Epidermal melanocyte (primary cell): ENCODE measurements at regions not wholly inside any gene's neighbourhood (a gene's known extent, or its start where the extent isn't known, plus 50 kb on each side); places are given as distances from the start of the nearest gene placed in this dataset.
A peak's percentile ranks its signal among the peaks of the same experiment; 100 is the strongest.
"Not testable (repeated sequence)": the region's sequence is repeated elsewhere in the genome, so short reads cannot be mapped to it uniquely, and the experiment has no call there.

ENCODE experiments used
- DNase-seq: peaks from one replicate; pipeline ENCODE4 v3.0.0; 2011; ENCODE audit warnings: low spot score; ENCODE audit not compliant: insufficient read length

DNA sequence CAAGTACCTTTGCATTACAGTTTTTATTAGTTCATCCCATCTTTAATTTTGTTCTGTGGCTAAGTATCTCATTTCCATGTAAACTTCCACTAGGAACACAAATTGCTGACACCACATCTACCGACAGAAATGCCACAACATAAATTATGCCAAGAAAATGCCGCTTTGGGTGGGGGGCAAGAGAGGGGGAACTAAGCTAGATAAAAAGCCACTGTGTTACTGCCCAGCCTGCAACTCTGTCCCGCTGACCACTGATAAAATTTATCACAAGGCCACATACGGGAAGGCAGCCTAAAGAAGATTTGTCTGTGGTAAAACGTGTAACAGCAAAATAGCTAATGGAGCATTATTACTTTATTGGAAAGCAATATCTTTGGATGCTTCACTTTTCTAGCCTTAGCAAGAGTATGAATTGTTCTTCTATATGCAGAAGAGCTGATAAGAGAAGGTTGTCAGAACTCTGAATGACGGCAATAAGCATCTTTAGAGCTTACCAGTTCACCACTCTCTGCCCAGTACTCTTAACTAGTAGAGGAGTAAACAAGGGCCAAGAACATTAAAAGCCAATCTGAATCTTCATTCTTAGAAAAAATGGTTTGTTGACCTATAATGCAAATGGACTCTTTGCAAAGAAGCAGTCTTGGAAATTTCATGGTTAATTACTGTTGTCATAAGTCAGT is 172.2 kb upstream of the MEF2C start:
- no peak for DNase-seq

GRCh38 chr5:89053547-89053946 is 170.6 kb upstream of the MEF2C start:
- no peak for DNase-seq

DNA sequence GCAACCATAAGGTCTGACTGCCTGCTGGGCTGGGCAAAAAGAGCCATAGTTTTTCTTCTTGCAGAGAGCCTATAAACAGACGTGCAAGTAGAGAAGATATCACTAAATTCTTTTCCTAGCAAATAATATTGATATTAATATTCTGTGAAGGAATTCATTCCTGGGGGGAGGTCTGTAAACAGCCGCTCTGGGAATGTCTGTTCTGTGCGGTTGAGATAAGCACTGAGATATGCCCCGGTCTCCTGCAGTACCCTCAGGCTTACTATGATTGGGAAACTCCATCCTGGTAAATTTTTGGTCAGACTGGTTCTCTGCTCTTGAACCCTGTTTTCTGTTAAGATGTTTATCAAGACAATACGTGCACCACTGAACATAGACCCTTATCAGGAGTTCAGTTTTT is 167.1 kb upstream of the MEF2C start:
- DNase-seq = not testable (repeated sequence)

GRCh38 chr5:89047571-89047970 is 164.6 kb upstream of the MEF2C start:
- no peak for DNase-seq

DNA sequence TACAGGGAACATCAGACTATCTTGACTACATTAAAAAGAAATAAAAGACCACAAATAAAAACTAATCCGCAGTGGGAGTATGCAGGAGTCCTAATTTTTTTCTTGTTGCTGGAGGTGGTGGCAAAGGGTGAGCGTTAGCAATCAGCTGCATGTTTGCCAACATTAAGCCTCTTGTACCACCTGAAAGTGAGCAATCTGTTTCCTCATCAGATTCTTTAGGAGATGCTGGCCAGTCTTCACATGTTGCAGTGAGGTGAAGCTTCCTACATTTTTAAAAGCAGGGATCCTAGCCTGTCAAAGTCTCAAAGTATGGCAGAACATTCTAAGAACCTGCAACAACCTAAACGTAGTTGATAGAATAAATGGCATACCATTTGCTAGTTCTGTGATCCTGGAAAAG is 162.2 kb upstream of the MEF2C start:
- no peak for DNase-seq

GRCh38 chr5:89044674-89045200 is 161.8 kb upstream of the MEF2C start:
- no peak for DNase-seq

GRCh38 chr5:89043676-89044075 is 160.7 kb upstream of the MEF2C start:
- no peak for DNase-seq

GRCh38 chr5:89042746-89043145 is 159.8 kb upstream of the MEF2C start:
- no peak for DNase-seq

- DNase-seq = no peak
Measured at GRCh38 chr5:89041976-89042375, 159.0 kb upstream of the MEF2C start.

GRCh38 chr5:89041249-89041779 is 158.3 kb upstream of the MEF2C start:
- no peak for DNase-seq

- peak; percentile 41 for DNase-seq
Measured at GRCh38 chr5:89036704-89037489, 153.9 kb upstream of the MEF2C start.

DNA sequence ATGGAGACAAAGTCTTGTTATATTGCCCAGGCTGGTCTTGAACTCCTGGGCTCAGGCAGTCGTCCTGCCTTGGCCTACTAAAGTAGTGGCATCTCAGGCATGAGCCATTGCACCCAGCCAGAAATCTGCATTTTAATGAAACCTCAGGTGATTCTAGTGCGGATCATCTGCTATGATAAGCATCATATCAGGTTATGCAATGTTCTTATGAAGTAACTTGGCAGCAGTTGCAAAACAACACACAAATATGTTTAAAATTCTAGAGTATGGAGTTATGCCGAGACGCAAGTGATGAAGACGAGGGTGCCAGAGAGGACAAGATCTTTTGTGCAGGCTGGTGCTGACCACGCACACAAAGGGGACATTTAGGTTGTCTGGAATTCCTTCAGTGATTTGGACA is 153.2 kb upstream of the MEF2C start:
- DNase-seq = no peak

GRCh38 chr5:89034588-89034987 is 151.6 kb upstream of the MEF2C start:
- DNase-seq = no peak

- no peak for DNase-seq
Measured at GRCh38 chr5:89030798-89031197, 147.8 kb upstream of the MEF2C start.

- no peak for DNase-seq
Measured at GRCh38 chr5:89028595-89029285, 145.8 kb upstream of the MEF2C start.

GRCh38 chr5:89024045-89024444 is 141.1 kb upstream of the MEF2C start:
- no peak for DNase-seq

DNA sequence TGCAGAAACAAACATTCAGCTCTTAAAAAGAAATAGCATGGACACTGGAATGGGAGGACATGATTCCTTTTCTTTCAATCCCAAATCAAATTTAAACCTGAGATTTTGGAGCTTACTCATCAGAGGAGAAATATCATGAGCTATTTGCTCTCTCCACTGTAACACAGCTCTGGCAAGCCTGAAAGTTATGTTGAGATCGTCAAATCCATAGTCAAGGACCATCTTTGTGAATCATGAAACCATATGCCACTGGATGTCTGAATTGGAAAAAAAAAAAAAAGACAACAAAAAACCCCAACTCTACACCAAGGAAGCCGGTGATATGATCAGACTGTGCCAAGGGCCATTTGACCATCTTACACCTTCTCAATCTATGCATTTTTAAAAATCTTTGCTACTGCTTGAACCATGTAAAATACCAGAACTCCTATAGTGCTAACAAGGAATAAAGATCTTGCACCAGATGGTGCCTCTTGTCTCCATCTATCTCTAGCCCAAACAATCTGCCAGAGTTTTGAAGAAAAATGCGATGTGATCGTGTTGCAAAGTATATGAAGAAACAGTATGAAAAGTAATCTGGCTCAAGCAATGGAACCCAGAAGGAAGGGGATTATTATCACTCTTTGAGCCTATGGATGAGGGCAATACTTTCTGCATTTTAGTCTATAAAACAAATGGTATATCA is 138.1 kb upstream of the MEF2C start:
- no peak for DNase-seq

- no peak for DNase-seq
Measured at GRCh38 chr5:89016741-89017303, 133.8 kb upstream of the MEF2C start.

GRCh38 chr5:89015409-89015808 is 132.4 kb upstream of the MEF2C start:
- no peak for DNase-seq

DNA sequence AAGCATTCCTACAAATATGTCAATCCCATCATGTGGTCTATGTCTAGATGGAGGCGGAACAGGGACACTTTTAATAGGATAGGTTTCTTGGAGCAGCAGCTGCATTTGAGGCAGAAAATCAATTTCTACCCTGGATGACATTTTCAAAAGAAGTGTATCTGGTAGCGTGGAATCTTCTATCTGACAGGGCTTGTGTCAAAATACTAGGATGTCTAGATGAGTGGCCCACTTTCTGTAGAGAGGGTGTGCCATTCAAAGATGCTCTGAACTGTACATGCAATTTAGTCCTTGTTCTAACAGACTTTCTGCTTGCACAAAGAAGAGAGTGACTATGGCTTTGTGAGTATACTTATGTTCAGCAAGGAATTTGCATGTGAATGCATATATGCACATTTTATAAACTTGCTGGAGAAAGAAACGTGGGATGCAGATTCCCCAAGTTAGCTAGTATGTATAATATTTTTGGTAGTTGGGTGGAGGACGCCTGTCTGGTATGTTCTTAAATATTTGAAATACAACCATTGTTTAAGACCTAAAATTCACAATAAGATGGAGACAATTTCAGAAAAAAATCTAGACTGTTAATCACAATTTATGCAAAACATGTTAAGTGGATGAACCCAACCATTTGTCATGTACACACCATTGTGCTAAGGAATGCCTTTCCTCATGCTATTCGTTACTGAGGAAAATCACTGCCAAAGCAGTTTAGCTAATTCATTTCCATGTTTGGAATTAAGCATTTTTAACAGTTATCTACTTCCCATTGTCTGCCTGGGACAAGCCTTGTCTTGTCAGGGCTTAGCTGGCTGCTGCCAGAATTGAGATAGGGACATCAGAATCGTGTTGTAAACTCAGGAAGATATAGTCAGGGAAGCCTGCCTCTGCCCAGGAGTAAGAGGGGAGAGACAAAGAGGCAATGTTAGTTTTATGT is 129.1 kb upstream of the MEF2C start:
- no peak for DNase-seq
